Esophagus mucosa (tissue), 1 donor: ENCODE measurements at regions not wholly inside any gene's neighbourhood (a gene's known extent, or its start where the extent isn't known, plus 50 kb on each side); places are given as distances from the start of the nearest gene placed in this dataset.
A peak's percentile ranks its signal among the peaks of the same experiment; 100 is the strongest.
"Not testable (repeated sequence)": the region's sequence is repeated elsewhere in the genome, so short reads cannot be mapped to it uniquely, and the experiment has no call there.

Experiments used
- ATAC-seq: fragments of 200-7000 bp; cut with Tn5 transposase; one replicate; pipeline ENCODE4 v1.9.1; 2020
- donor health status: DM: yes; HTN: yes; CAD: no.

GRCh38 chr9:88596376-88596775 lies 61.4 kb downstream of the NXNL2 start:
- ATAC-seq: no peak

- ATAC-seq: no peak
Measured at GRCh38 chr9:88604836-88605511, 70.0 kb downstream of the NXNL2 start.

- no peak for ATAC-seq
Measured at GRCh38 chr9:88605512-88606362, 70.8 kb downstream of the NXNL2 start.

GRCh38 chr9:88614359-88614758 lies 79.4 kb downstream of the NXNL2 start:
- no peak for ATAC-seq

- no peak for ATAC-seq
Measured at GRCh38 chr9:88623698-88624097, 88.7 kb downstream of the NXNL2 start.

- ATAC-seq: no peak
Measured at GRCh38 chr9:88628114-88628513, 93.1 kb downstream of the NXNL2 start.

- ATAC-seq: no peak
Measured at GRCh38 chr9:88628811-88629210, 93.8 kb downstream of the NXNL2 start.

- ATAC-seq: not testable (repeated sequence)
Measured at GRCh38 chr9:88630574-88630973, 95.6 kb downstream of the NXNL2 start.

- ATAC-seq: no peak
Measured at GRCh38 chr9:88635151-88635550, 100.2 kb downstream of the NXNL2 start.

GRCh38 chr9:88641456-88642240 lies 106.7 kb downstream of the NXNL2 start:
- ATAC-seq: no peak

- no peak for ATAC-seq
Measured at GRCh38 chr9:88642336-88642735, 107.4 kb downstream of the NXNL2 start.

GRCh38 chr9:88643931-88644330 lies 109.0 kb downstream of the NXNL2 start:
- no peak for ATAC-seq

- no peak for ATAC-seq
Measured at GRCh38 chr9:88645172-88645878, 110.3 kb downstream of the NXNL2 start.

- ATAC-seq: no peak
Measured at GRCh38 chr9:88645879-88646199, 110.9 kb downstream of the NXNL2 start.

- ATAC-seq: no peak
Measured at GRCh38 chr9:88646539-88647300, 111.7 kb downstream of the NXNL2 start.

- peak; percentile 82 for ATAC-seq
Measured at GRCh38 chr9:88651682-88652633, 117.0 kb downstream of the NXNL2 start.

- no peak for ATAC-seq
Measured at GRCh38 chr9:88652876-88653275, 117.9 kb downstream of the NXNL2 start.

- ATAC-seq: no peak
Measured at GRCh38 chr9:88653406-88653805, 118.4 kb downstream of the NXNL2 start.

GRCh38 chr9:88653911-88654310 lies 118.9 kb downstream of the NXNL2 start:
- no peak for ATAC-seq

GRCh38 chr9:88657893-88658292 lies 122.9 kb downstream of the NXNL2 start:
- ATAC-seq: no peak

- ATAC-seq: peak; percentile 82
Measured at GRCh38 chr9:88658311-88658822, 123.4 kb downstream of the NXNL2 start.
